Esophagus muscularis mucosa (tissue), 3 donors: ENCODE measurements at regions not wholly inside any gene's neighbourhood (a gene's known extent, or its start where the extent isn't known, plus 50 kb on each side); places are given as distances from the start of the nearest gene placed in this dataset.

ENCODE experiments used
- CTCF ChIP-seq, 3 experiments: fragments of 200-600 bp in 2 of 3; fragments of 450-650 bp in 1 of 3; sonication (generic) in 2 of 3; IDR thresholded peaks; one replicate each; pipeline ENCODE4 v1.5.1; 2017 to 2019; ENCODE audit warnings: antibody characterized with exemption in 3 of 3, mild to moderate bottlenecking in 2 of 3, moderate library complexity in 1 of 3
- POLR2A ChIP-seq: fragments of 450-650 bp; IDR thresholded peaks from one replicate; pipeline ENCODE4 v1.6.1; 2017; ENCODE audit warnings: antibody characterized with exemption, moderate library complexity, mild to moderate bottlenecking, low read depth
- POLR2AphosphoS5 ChIP-seq, 2 donors: sonication (generic); formaldehyde crosslinking; IDR thresholded peaks; one replicate each; pipeline ENCODE4 v1.6.1; 2017; ENCODE audit warnings: antibody characterized with exemption in 2 of 2

- TF ChIP-seq CTCF (IDR thresholded peaks at IDR 0.05) (no peak), POLR2A (no peak), POLR2AphosphoS5 (IDR thresholded peaks at IDR 0.05) (no peak)
Observed at GRCh38 chr2:33835911-33836310, 236.8 kb upstream of the FAM98A start.
